ENCODE measurements at regions not wholly inside any gene's neighbourhood (a gene's known extent, or its start where the extent isn't known, plus 50 kb on each side); places are given as distances from the start of the nearest gene placed in this dataset.

DNA sequence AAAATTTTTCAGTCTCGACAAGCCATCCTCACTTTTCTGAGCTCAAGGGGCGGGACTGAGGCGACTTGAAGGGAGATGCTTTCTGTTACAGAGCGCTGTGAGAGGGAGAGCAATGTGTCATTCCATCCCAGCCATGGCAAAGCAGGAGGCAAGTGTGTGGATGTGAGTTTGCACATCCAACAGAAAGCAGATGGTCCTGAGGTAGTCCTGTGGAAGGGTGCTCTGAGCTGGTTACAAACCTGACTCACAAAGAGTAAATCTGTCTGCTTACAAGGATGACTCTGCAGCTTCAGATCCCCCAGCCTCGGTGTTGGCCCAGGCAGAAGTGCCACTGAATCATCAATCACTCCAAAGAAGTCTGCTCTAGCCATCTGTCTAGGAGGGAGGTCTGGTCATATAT, 482.0 kb upstream of the DCC start:
- no peaks in the 10 kb centered on the region for H3K4me1 Mint-ChIP-seq
- DNase-seq (no peak), ATAC-seq (no peak)
- no peak overlapping the region for H3K4me3 Mint-ChIP-seq
- POLR2A ChIA-PET = no interaction called here
- H3K27ac Mint-ChIP-seq = no peak overlapping the region
- no peaks in the 10 kb centered on the region for H3K36me3 Mint-ChIP-seq
- peaks cover 0 to 4% (median 0%) of the 10 kb centered on the region in 9 donors for H3K9me3 Mint-ChIP-seq
- H3K27me3 Mint-ChIP-seq = peaks cover 0 to 1% (median 0%) of the 10 kb centered on the region in 5 donors

DNA sequence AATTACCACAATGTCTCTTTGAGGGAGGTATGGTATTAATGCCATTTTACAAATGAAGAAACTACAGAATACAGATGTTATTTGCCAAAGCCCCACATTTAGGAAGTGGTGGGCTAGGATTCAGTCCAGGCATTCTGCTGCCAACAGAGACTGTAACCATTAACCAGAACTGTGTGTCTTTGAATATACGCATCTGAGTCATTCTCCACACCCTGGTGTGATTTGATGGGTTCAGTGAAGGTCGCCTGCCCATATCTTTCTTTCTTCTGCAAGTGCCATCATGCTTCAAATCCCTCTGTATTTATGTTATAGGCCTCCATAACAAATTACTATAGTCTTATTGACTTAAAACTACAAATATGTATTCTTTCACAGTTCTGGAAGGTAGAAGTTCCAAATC, 479.0 kb upstream of the DCC start:
- no peak for DNase-seq
- Mint-ChIP-seq H3K27me3 (no peaks in the 10 kb centered on the region), H3K36me3 (no peaks in the 10 kb centered on the region), H3K27ac (no peak overlapping the region), H3K9me3 (peaks cover 0 to 9% (median 0%) of the 10 kb centered on the region in 9 donors), H3K4me3 (no peak overlapping the region), H3K4me1 (no peaks in the 10 kb centered on the region)
- POLR2A ChIA-PET = no interaction called here
- ATAC-seq = no peak

DNA sequence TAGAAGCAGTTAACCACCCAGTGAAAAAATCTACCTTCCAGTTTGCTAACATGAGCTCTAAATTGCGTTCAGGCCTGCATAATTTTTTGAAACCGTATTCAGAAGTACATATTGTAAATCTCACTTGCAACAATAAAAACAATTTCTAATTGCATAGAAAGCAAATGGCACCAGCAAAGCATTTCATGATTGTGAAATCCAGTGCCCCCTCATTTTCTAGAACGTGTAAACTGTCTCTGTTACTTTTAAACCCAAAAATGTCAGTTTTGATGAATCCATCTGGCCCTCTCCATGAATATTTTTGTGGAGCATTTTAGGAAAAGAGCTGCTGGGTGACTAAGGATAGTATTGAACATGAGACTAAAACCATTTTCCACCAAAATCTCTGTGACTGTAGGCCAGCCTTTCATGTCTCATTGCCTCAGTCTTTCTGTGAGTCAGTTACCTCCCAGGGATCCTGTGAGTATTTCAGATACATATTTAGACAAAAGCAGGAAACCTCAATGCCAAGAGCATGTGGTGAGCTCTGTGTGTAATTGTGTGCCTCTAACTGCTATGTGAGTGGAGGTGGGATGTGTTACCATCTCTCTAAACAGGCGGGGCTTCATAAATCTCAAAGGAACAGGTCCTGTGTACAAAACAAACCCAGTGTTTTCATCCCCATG, 477.8 kb upstream of the DCC start:
- Mint-ChIP-seq H3K4me3 (no peak overlapping the region), H3K27me3 (no peaks in the 10 kb centered on the region), H3K9me3 (peaks cover 0 to 11% (median 0%) of the 10 kb centered on the region in 9 donors), H3K4me1 (no peaks in the 10 kb centered on the region), H3K36me3 (no peaks in the 10 kb centered on the region), H3K27ac (no peak overlapping the region)
- DNase-seq (no peak), ATAC-seq (no peak)
- POLR2A ChIA-PET = no interaction called here

DNA sequence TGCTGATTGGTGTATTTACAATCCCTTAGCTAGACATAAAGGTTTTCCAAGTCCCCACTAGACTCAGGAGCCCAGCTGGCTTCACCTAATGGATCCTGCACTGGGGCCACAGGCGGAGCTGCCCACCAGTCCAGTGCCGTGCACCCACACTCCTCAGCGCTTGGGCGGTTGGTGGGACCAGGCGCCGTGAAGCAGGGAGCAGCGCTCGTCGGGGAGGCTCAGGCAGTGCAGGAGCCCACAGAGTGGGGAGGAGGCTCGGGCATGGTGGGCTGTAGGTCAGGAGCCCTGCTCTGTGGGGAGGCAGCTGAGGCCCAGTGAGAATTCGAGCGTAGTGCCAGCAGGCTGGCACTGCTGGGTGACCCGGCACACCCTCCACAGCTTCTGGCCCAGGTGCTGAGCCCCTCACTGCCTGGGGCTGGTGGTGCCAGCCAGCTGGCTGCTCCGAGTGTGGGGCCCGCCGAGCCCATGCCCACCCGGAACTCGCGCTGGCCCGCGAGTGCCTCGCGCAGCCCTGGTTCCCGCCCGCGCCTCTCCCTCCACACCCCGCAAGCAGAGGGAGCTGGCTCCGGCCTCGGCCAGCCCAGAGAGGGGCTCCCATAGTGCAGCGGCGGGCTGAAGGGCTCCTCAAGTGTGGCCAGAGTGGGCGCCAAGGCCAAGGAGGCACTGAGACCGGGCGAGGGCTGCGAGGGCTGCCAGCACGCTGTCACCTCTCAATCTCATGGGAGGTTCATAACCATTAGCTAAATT, 475.6 kb upstream of the DCC start:
- Mint-ChIP-seq H3K27ac (no peak overlapping the region), H3K4me1 (no peaks in the 10 kb centered on the region), H3K36me3 (no peaks in the 10 kb centered on the region), H3K4me3 (no peak overlapping the region), H3K27me3 (no peaks in the 10 kb centered on the region), H3K9me3 (peaks cover 0 to 25% (median 4%) of the 10 kb centered on the region in 9 donors)
- POLR2A ChIA-PET = no interaction called here
- DNase-seq (no peak), ATAC-seq (no peak)

DNA sequence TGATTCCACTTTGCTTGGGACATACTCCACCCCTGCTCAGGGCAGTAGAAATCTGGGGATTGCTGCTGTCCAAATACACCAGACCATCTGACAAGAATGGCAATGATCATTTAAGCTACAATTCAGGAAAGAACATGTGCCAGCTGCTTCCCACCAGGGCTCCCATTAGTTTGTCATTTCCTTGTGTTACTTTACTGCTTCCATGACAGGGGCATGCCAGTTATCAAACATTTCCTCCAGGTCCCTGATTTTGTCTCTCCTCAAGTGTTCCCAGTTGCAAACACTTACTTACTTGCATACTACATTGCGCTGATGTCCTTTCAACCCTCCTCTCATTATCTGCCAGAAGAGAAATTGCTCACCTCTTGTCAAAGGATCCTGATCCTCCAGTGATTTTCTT, 474.5 kb upstream of the DCC start:
- Mint-ChIP-seq H3K4me1 (no peaks in the 10 kb centered on the region), H3K4me3 (no peak overlapping the region), H3K36me3 (no peaks in the 10 kb centered on the region), H3K9me3 (peaks cover 0 to 33% (median 8%) of the 10 kb centered on the region in 9 donors), H3K27ac (no peak overlapping the region), H3K27me3 (no peaks in the 10 kb centered on the region)
- ATAC-seq (no peak), DNase-seq (no peak)
- POLR2A ChIA-PET = no interaction called here

DNA sequence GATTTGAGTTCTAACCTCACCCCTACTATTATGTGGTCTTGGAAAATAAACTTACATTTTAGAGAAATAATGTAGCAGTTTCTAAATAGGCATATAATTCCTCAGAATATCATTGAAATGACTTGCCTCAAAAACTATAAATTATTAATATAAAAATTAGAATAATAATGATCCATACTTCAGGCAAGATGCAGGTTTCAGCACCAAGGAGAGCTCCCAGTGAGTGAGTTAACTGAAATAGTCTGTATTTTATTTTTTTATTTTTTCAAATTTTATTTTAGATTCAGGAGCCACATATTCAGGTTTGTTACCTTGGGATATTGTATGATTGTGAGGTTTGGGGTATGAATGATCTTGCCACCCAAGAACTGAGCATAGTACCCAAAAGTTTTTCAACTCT, 472.2 kb upstream of the DCC start:
- no peak overlapping the region for H3K27ac Mint-ChIP-seq
- peaks cover 0 to 45% (median 10%) of the 10 kb centered on the region in 9 donors for H3K9me3 Mint-ChIP-seq
- POLR2A ChIA-PET = no interaction called here
- H3K4me1 Mint-ChIP-seq = no peaks in the 10 kb centered on the region
- H3K4me3 Mint-ChIP-seq = no peak overlapping the region
- H3K36me3 Mint-ChIP-seq = no peaks in the 10 kb centered on the region
- no peak for ATAC-seq
- H3K27me3 Mint-ChIP-seq = no peaks in the 10 kb centered on the region
- DNase-seq = peak in 1 of 10 donors; percentile 1

DNA sequence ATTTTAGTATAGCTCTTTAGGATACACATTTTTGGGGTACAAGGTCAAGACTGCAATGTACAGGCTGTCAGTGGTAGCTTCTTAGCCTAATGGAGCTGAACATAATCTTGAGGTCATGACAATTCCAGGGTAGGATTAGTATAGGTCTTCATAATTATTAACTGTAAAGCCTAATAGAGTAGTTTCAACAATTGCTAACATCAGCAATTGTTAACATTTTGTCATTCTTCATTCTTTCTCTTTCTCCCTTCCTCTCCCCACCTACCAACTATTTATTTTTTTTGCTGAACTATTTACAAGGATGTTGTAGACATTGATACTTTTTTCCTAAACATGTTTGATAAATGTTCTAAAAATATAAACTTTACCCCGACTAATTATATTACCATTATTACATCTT, 461.3 kb upstream of the DCC start:
- Mint-ChIP-seq H3K27me3 (peaks cover 0 to 4% (median 0%) of the 10 kb centered on the region in 5 donors), H3K4me1 (no peaks in the 10 kb centered on the region), H3K4me3 (no peak overlapping the region), H3K36me3 (peaks cover 0 to 12% (median 0%) of the 10 kb centered on the region in 3 donors), H3K27ac (no peak overlapping the region), H3K9me3 (peaks cover 0 to 14% (median 6%) of the 10 kb centered on the region in 9 donors)
- POLR2A ChIA-PET = no interaction called here
- no peak for ATAC-seq
- DNase-seq = no peak

DNA sequence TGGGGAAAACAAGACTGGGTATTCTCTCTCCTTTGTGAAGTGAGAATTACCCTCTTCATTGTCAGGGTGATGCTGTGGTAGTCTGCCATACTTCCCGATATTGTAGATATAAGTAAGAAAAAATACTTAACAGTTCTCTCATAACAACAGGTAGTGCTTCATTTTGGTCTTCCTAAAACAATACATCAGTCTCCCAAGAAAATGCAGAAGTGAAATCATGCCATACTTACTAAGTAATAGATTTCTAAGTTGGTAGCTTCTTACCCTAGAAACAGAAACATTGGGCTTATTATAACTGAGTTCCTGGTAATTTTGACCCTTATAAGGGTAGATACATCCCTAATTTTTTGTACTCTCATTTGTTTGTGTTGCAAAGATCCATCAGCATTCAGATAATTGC, 460.7 kb upstream of the DCC start:
- POLR2A ChIA-PET = no interaction called here
- H3K27ac Mint-ChIP-seq = no peak overlapping the region
- DNase-seq (no peak), ATAC-seq (no peak)
- no peak overlapping the region for H3K4me3 Mint-ChIP-seq
- peaks cover 0 to 4% (median 0%) of the 10 kb centered on the region in 5 donors for H3K27me3 Mint-ChIP-seq
- peaks cover 0 to 14% (median 6%) of the 10 kb centered on the region in 9 donors for H3K9me3 Mint-ChIP-seq
- H3K36me3 Mint-ChIP-seq = peaks cover 0 to 12% (median 0%) of the 10 kb centered on the region in 3 donors
- H3K4me1 Mint-ChIP-seq = no peaks in the 10 kb centered on the region

DNA sequence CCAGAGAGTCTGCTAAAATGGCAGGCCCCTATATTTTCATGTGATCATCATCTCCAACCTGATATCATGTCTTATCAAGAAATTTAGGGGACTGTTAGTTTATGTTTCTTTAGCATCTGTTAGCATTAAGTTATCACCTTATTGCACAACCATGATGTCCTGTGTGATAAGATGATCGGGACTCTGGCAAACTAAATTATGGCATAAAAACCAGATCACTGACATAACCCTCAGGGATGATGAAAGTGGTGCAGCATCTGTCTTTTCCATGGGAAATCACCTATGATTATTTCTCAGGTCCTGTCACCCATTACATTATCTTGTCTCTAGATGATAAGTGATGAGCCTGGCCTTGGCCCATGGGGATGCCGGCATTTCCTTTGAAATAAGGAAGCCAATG, 458.6 kb upstream of the DCC start:
- POLR2A ChIA-PET = no interaction called here
- Mint-ChIP-seq H3K36me3 (no peaks in the 10 kb centered on the region), H3K9me3 (peaks cover 0 to 11% (median 0%) of the 10 kb centered on the region in 9 donors), H3K4me3 (no peak overlapping the region), H3K27me3 (no peaks in the 10 kb centered on the region), H3K4me1 (no peaks in the 10 kb centered on the region), H3K27ac (no peak overlapping the region)
- ATAC-seq (no peak), DNase-seq (no peak)

DNA sequence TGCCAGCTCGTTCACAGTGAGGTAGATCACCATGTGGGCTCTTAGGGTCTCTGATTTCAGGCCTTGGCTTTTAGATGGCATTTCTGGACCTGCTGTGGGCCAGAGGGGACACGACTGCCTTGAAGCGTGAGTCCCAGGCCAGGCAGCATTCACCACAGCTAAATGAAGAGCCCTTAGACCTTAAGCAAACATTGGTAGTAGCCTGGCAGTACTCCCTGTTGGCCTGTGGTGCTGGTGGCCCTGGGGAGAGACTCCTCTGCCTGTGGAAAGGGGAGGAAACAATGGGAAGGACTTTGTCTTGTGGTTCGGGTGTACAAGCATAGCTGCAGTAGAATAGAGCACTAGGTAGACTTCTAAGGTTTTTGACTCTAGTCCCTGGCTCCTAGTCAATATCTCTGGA, 456.0 kb upstream of the DCC start:
- Mint-ChIP-seq H3K36me3 (no peaks in the 10 kb centered on the region), H3K27ac (no peak overlapping the region), H3K4me3 (no peak overlapping the region), H3K4me1 (no peaks in the 10 kb centered on the region), H3K9me3 (peaks cover 0 to 16% (median 2%) of the 10 kb centered on the region in 9 donors), H3K27me3 (no peaks in the 10 kb centered on the region)
- POLR2A ChIA-PET = no interaction called here
- DNase-seq = no peak
- ATAC-seq = no peak

DNA sequence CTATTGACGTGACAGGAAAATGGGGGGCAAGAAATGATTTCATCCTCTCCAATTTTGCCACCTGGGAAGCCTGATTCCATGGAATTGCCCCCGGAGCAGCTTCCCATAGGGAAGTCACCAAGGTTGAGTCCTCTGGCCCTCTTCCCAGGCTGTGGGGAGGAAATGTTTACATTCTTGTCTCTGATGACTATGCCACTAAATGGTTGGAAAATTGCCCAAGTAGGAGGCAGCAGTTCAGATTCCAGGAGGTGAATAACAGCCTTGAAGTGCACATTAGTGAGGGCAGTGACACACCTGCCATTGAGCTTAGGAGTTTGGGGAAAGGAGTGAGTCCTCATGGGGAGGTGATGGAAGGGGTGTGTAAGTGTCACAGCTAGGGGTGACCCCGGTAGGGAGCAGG, 449.2 kb upstream of the DCC start:
- H3K4me3 Mint-ChIP-seq = no peak overlapping the region
- H3K36me3 Mint-ChIP-seq = no peaks in the 10 kb centered on the region
- DNase-seq = no peak
- H3K27me3 Mint-ChIP-seq = peaks cover 0 to 10% (median 4%) of the 10 kb centered on the region in 5 donors
- ATAC-seq = no peak
- H3K27ac Mint-ChIP-seq = peak overlapping the region in 1 of 10 donors; percentile 36
- POLR2A ChIA-PET = no interaction called here
- no peaks in the 10 kb centered on the region for H3K4me1 Mint-ChIP-seq
- peaks cover 0 to 11% (median 8%) of the 10 kb centered on the region in 9 donors for H3K9me3 Mint-ChIP-seq

DNA sequence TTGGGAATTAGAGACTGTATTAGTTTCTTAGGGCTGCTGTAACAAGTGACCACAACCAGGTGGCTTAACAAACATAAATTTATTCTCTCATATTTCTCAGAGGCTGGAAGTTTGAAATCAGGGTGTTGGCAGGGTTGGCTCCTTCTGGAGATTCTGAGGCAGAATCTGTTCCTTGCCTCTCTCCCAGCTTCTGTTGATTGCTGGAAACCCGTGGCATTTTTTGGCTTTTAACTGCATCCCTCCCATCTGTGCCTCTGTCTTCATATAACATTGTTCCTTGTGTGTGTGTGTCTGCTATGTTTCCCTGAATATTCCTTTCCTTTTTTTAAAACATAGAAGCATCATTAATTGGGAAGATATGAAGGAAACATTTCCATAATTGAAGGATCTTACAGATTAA, 448.1 kb upstream of the DCC start:
- Mint-ChIP-seq H3K27ac (no peak overlapping the region), H3K4me3 (no peak overlapping the region), H3K9me3 (peaks cover 0 to 11% (median 8%) of the 10 kb centered on the region in 9 donors), H3K36me3 (no peaks in the 10 kb centered on the region), H3K4me1 (no peaks in the 10 kb centered on the region), H3K27me3 (peaks cover 0 to 11% (median 4%) of the 10 kb centered on the region in 5 donors)
- DNase-seq (no peak), ATAC-seq (no peak)
- POLR2A ChIA-PET = no interaction called here

DNA sequence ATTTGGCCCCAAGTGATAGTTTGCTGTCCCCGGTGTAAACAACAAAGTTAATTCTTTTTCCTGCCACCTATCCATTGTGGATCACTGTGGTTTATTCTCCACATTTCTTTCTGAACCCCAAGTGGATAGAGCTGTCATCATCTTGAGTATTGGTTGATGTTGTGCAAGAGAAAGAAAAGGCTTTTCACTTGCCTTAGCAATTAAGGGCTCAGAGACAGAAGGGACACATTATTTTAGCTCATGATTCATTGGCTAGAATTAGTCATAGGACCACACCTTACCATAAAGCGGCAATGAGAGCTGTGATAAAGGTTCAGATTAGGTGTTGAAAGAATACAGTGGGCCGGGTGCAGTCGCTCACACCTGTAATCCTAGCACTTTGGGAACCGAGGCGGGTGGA, 442.1 kb upstream of the DCC start:
- Mint-ChIP-seq H3K36me3 (no peaks in the 10 kb centered on the region), H3K27ac (no peak overlapping the region), H3K27me3 (peaks cover 0 to 11% (median 4%) of the 10 kb centered on the region in 5 donors), H3K9me3 (peaks cover 0 to 31% (median 9%) of the 10 kb centered on the region in 9 donors), H3K4me3 (no peak overlapping the region), H3K4me1 (no peaks in the 10 kb centered on the region)
- POLR2A ChIA-PET = no interaction called here
- ATAC-seq (no peak), DNase-seq (no peak)

All from naive thymus-derived CD8-positive, alpha-beta T cell (primary cell).